Muscle of arm (tissue), 1 donor: ENCODE measurements at regions not wholly inside any gene's neighbourhood (a gene's known extent, or its start where the extent isn't known, plus 50 kb on each side); places are given as distances from the start of the nearest gene placed in this dataset.

ENCODE experiments used
- DNase-seq: peaks from one replicate; pipeline ENCODE4 v3.0.0-alpha.2; 2013

DNA sequence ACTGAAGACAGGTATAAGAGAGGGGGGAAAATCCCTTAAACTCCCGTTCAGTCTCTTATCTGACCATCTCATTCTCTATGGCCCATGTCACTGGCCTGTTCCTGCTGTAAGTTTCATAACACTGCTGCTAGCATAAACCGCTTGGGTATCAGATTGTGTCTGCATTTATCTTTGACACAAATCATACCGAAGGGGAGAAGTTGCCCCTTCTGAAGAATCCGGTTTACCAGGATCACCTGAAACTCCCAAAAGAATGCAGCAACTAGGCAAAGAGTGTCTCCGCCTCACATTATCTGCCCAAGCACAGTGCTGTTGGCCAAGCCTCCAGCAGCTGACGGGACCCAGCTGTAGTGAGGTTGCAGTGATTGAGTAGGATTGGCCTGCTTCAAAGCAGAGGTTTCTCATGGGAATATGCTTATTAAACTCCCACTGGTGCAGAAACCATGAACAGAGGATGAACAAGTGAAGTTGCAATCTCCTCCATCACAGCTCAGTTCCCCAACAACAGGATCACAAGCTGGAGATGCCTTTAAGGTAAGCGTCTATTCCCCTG lies 71.3 kb upstream of the PUDP start:
- no peak for DNase-seq

DNA sequence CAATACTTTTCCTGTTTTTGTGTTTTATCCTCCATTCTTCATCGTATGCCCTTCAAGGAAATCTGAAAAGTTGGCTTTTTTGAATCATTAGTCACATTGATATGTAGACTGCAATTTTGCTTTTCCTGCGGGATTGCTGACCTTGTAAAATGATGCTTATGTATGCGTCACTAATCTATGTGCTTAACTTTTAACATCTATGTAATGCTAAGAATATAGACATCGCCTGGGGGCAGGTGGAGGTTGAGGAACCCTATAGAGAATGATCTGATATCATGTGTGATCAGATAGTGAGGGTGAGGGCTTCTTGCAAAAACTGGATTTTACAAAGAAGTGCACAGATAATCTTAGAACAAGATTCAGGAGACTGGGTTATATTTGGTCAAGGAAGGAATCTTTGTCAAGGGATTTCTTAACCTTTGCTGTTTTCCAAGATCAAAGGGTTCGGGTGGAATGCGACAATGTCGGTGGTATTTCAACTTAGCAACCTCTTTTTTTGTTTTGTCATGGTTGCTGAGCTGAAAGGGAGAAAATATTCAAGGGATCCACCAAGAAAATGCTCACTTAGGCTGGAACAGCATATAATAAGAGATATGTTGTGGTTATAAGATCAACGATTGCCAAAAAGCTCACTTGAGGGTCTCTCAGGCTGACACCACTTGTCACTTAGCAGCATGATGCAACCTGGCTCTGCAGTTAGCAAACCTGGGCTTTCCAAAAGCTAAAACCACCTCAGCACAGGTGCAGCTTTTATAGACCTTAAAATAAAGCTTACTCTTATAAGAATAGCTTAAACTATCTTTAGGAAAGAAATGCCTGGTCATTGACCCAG lies 70.6 kb upstream of the PUDP start:
- DNase-seq = no peak

GRCh38 chrX:7216981-7217587 lies 69.1 kb upstream of the PUDP start:
- DNase-seq = no peak

DNA sequence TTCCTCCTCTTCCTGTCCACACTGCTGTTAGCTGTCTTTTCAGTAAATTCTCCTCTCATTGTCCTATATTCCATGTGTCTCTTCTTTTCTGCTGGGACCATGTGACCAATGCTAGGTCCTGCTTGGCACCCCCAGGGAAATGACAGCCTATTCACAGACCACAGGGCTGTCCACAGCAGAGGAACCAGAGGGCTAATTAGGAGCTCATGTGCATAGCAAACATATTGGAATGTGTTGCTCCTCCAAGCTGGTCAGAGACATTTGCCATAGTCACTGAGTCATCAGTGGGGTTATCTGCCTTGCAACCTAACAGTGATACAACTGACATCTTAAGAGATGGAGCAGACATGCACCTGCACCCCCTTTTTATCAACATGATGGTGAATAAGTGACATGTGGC lies 67.9 kb upstream of the PUDP start:
- no peak for DNase-seq

DNA sequence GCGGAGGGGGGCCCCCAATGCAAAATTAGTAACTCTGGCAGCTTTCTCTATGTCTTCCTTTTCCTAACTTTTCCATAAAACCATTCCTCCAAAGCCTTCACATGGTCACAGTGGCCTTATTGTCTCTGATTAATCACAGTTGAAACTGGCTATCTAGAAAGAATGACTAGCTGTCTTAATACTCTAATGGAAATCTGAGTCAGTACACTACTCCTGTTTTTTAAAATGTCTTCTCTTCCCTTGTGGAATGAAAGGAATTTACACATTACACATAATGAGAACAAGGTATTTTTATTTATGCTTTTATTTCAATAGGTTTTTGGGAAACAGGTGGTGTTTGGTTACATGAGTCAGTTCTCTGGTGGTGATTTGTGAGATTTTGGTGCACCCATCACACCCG lies 66.3 kb upstream of the PUDP start:
- no peak for DNase-seq

DNA sequence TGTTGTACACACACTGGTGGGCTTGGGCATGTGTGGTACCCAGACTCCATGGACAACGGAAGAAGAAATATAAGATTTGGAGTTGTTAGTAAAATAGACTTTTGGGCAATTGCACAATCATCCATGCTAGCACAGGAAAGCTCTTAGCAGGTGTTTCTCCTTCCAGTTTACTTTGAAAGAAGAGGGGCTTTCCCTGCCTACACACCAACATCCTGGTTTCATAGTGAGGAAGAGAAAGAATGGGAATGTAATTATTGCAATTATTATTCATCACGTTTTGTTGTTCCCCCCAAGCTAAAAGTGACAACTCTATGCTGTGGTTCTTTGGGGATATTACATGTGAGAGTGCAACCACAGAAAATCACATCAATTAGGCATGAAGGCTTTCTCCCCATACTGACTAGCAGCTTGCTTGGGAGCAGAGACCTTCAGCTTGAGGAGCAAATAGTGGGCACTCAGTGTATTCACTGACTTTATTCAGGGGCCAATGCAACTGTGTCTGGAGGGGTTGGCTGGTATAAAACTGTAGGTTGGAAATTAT lies 57.2 kb upstream of the PUDP start:
- no peak for DNase-seq

DNA sequence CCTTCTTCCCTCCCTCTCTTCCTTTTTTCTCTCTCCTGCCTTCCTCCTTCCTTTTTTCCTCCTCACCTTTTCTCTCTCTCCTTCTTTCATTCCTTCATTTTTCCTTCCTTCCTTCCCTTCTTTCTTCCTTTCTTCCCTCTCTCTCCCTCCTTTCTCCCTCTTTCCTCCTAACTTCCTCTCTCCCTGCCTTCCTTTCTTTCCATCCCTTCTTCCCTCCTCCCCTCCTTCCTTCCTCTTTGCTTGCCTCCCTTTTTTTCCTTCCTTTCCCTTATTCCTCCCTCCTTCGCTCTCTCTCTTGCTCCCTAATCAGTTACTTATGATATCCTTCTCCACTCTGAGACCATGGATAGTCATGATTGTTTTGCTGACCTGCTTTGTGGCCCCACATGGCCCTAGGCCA lies 56.7 kb upstream of the PUDP start:
- no peak for DNase-seq

DNA sequence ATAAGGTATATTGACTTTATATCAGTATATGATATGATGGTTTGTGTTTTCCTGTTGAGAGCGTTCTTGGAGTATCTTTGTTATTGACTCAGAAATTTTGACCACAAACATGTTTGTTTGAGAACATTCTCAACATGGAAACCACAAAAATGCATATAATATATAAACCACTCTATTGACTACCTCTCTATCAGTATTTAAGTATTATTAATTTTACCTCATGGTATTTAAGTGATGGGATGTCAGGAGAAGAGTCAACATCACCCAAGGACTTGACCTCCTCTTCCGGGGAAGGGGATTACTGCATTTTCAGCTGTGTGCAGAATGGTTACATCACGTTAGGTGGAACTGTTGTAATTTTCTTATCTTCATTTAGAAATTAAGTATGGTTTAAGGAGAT lies 54.3 kb upstream of the PUDP start:
- no peak for DNase-seq

DNA sequence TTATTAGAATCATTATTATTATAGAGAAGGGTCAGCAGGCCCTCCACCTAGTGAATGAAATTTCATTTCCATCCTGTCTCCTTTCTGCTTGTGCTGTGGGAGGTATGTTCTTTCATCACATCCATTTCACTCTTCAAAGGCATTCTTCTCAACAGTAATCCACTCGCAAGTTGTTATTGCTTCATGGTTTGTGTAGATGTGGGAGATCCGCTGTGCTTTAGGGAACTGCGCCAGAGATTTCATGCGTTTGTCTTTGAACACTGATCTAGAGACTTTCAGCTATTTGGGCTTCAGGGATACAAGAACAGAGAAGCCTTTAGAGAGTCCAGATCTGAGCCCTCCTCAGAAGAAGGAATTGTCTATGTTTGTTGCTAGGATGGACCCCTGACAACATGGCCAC lies 53.5 kb upstream of the PUDP start:
- no peak for DNase-seq

DNA sequence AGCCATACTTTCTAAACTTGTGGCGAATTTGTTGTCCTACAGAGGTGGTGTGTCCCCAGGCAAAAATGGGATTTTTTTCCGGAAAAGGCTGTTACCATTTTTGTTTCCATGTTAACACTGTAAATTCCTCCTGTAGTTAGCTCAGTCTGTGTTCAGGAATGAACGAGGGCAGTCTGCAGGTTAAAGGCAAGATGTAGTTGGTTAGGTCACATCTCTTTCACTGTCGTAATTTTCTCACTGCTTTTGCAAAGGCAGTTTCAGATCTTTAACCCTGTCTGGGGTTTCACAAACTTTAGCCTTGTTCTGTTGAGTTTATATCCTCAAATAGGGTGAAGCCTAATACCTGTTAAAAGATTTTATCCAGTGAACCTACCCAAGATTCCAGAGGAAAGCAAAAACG lies 50.5 kb upstream of the PUDP start:
- DNase-seq = no peak
